Smooth muscle cell (in vitro differentiated cells): ENCODE measurements at regions not wholly inside any gene's neighbourhood (a gene's known extent, or its start where the extent isn't known, plus 50 kb on each side); places are given as distances from the start of the nearest gene placed in this dataset.

Experiments
- DNase-seq: peaks from one replicate; lab custom pipeline; 2025; ENCODE audit not compliant: unreplicated experiment; lab: John Stamatoyannopoulos, UW
- H2AFZ ChIP-seq: fragments of 200-600 bp; sonication (generic); 2 replicates; pipeline ENCODE4 v1.6.0; 2016; ENCODE audit warnings: antibody characterized with exemption, low read depth, mild to moderate bottlenecking
- H3F3A ChIP-seq: fragments of 200-600 bp; sonication (generic); 2 replicates; pipeline ENCODE4 v1.6.0; 2017; ENCODE audit warnings: antibody characterized with exemption, low read depth
- H3K27ac ChIP-seq: fragments of 200-600 bp; sonication (generic); 2 replicates; pipeline ENCODE4 v1.5.1; 2016; ENCODE audit warnings: low read depth, mild to moderate bottlenecking
- H3K27me3 ChIP-seq: fragments of 200-600 bp; sonication (generic); 2 replicates; pipeline ENCODE4 v1.6.1; 2016; ENCODE audit warnings: low read depth, mild to moderate bottlenecking
- H3K36me3 ChIP-seq: fragments of 200-600 bp; sonication (generic); 2 replicates; pipeline ENCODE4 v1.5.1; 2016; ENCODE audit warnings: low read depth
- H3K4me1 ChIP-seq: fragments of 200-600 bp; sonication (generic); 2 replicates; pipeline ENCODE4 v1.5.1; 2016; ENCODE audit warnings: low read depth
- H3K4me2 ChIP-seq: fragments of 200-600 bp; sonication (generic); 2 replicates; pipeline ENCODE4 v1.6.0; 2016; ENCODE audit warnings: mild to moderate bottlenecking
- H3K4me3 ChIP-seq: fragments of 200-600 bp; sonication (generic); 2 replicates; pipeline ENCODE4 v1.5.1; 2016; ENCODE audit warnings: mild to moderate bottlenecking
- H3K79me2 ChIP-seq: fragments of 200-600 bp; sonication (generic); 2 replicates; pipeline ENCODE4 v1.6.0; 2016; ENCODE audit warnings: low read depth, mild to moderate bottlenecking
- H3K9ac ChIP-seq: fragments of 200-600 bp; sonication (generic); 2 replicates; pipeline ENCODE4 v1.6.0; 2016; ENCODE audit warnings: low read depth
- H3K9me3 ChIP-seq: fragments of 200-600 bp; sonication (generic); replicated peaks from 2 replicates; pipeline ENCODE4 v1.5.1; 2016; ENCODE audit warnings: low read depth
- H4K20me1 ChIP-seq: fragments of 200-600 bp; sonication (generic); 2 replicates; pipeline ENCODE4 v1.6.0; 2016; ENCODE audit warnings: low read depth
- WGBS: methylation state at CpG from one replicate; pipeline ENCODE4 v1.1.7; 2016; ENCODE audit warnings: low lambda C conversion rate; 5-methylcytosine and 5-hydroxymethylcytosine counted together
- TF ChIP-seq, protein P1 (sequence below): fragments of 200-600 bp; sonication (generic); IDR thresholded peaks from 2 replicates; pipeline ENCODE4 v1.5.1; 2017; ENCODE audit warnings: borderline replicate concordance, mild to moderate bottlenecking, antibody characterized with exemption; ENCODE audit not compliant: insufficient read depth, poor library complexity, severe bottlenecking

DNA sequence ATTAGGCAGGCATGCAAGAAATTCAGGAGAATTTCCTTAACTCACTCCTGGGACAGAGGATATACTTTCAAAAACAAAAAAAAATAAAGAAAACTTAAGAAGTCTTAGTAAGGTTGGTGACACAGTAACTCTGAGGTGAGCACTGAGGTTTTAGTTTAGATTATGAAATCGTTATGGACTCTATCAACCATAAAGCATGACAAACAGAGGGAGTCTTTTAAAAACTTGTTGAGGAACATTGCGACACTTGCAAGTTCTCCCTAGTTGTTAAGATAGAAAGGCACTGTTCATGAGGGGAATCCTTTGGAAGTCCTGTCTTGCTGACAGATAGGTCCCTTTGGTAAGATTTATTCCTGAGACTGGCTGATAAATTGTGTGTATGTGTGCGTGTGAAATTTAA lies 194.3 kb upstream of the ERBB4 start:
- no peak for DNase-seq
- no peaks in the 10 kb centered on the region for H3K36me3 ChIP-seq
- no peaks in the 10 kb centered on the region for H4K20me1 ChIP-seq
- H3K27me3 ChIP-seq = no peaks in the 10 kb centered on the region
- H3K9ac ChIP-seq = no peak overlapping the region
- TF ChIP-seq, protein P1, sequence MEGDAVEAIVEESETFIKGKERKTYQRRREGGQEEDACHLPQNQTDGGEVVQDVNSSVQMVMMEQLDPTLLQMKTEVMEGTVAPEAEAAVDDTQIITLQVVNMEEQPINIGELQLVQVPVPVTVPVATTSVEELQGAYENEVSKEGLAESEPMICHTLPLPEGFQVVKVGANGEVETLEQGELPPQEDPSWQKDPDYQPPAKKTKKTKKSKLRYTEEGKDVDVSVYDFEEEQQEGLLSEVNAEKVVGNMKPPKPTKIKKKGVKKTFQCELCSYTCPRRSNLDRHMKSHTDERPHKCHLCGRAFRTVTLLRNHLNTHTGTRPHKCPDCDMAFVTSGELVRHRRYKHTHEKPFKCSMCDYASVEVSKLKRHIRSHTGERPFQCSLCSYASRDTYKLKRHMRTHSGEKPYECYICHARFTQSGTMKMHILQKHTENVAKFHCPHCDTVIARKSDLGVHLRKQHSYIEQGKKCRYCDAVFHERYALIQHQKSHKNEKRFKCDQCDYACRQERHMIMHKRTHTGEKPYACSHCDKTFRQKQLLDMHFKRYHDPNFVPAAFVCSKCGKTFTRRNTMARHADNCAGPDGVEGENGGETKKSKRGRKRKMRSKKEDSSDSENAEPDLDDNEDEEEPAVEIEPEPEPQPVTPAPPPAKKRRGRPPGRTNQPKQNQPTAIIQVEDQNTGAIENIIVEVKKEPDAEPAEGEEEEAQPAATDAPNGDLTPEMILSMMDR = no peak
- no peaks in the 10 kb centered on the region for H3F3A ChIP-seq
- no peaks in the 10 kb centered on the region for H3K4me1 ChIP-seq
- 88% methylated on average over 3 of the region's 3 CpGs for WGBS
- no peak overlapping the region for H3K4me3 ChIP-seq
- no peaks in the 10 kb centered on the region for H3K79me2 ChIP-seq
- H2AFZ ChIP-seq = no peak overlapping the region
- no peak overlapping the region for H3K27ac ChIP-seq
- no peak overlapping the region for H3K4me2 ChIP-seq
- H3K9me3 ChIP-seq = no peaks in the 10 kb centered on the region

DNA sequence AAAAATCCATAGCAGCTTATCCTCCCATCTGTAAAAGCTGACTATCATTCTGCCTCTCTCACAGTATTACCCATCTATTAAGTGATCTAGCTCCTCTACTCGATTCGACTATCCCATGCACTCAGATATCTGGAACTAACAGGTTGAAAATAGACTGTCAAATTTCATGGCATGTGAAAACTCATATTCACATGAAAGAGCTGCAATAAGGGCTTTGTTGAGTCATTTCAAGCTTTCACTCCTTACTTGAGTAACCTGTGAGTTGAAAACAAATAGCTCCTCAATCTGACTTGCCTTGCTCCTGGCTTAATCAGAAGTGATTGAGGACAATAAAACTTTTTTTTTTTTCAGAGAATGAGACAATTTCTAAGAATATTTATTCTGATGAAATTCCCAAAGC lies 192.4 kb upstream of the ERBB4 start:
- Histone ChIP-seq H3F3A (no peaks in the 10 kb centered on the region), H3K4me3 (no peak overlapping the region), H3K36me3 (no peaks in the 10 kb centered on the region), H3K4me1 (no peaks in the 10 kb centered on the region), H2AFZ (no peak overlapping the region), H3K27ac (no peak overlapping the region), H4K20me1 (no peaks in the 10 kb centered on the region), H3K27me3 (no peaks in the 10 kb centered on the region), H3K9me3 (no peaks in the 10 kb centered on the region), H3K4me2 (no peak overlapping the region), H3K9ac (no peak overlapping the region), H3K79me2 (no peaks in the 10 kb centered on the region)
- DNase-seq = no peak
- 78% methylated on average over 2 of the region's 2 CpGs for WGBS
- TF ChIP-seq, protein P1 = no peak

DNA sequence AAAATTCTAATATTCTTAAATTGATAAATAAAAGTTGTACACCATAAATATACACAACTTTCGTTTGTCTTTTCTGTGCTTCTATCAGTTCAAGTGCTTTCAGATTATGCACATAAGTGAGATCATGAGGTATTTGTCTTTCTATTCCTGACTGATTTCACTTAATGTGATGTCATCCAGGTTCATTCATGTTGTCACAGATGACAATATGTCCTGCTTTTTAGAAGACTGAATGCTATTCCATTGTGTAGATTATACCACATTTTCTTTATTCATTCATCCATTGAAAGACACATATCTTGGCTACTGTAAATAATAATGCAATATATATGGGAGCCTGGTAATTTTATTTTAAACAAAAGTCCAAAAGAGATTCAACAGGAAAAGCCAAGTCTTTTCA lies 190.1 kb upstream of the ERBB4 start:
- no peak overlapping the region for H3K27ac ChIP-seq
- TF ChIP-seq, protein P1 = no peak
- H3K9me3 ChIP-seq = no peaks in the 10 kb centered on the region
- no peaks in the 10 kb centered on the region for H4K20me1 ChIP-seq
- H3K4me3 ChIP-seq = no peak overlapping the region
- no peaks in the 10 kb centered on the region for H3K27me3 ChIP-seq
- 77% methylated on average over 1 of the region's 1 CpG for WGBS
- H3F3A ChIP-seq = no peaks in the 10 kb centered on the region
- no peak overlapping the region for H3K4me2 ChIP-seq
- H3K4me1 ChIP-seq = no peaks in the 10 kb centered on the region
- no peak for DNase-seq
- H3K79me2 ChIP-seq = no peaks in the 10 kb centered on the region
- no peak overlapping the region for H2AFZ ChIP-seq
- H3K36me3 ChIP-seq = no peaks in the 10 kb centered on the region
- H3K9ac ChIP-seq = no peak overlapping the region

DNA sequence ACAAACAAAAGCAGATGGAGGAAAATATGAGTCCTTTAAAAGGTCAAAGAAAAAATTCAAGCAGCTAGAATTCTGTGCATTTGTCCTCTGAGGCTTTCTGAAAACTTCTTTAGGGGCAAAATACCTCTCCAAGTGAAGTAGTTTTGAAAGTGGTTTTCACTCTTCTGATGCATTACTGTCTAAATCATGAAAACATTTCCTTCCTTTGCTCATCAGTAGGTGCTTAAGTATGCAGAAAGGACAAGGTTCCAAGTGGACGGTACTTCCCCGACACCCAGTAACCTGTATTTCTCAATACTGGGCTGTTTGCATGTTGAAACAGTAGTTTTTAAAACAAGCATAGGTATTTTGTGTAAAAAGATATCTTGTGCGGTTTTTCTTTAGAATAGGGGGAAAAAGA lies 189.1 kb upstream of the ERBB4 start:
- Histone ChIP-seq H3K9ac (no peak overlapping the region), H3K4me2 (no peak overlapping the region), H3K4me3 (no peak overlapping the region), H4K20me1 (no peaks in the 10 kb centered on the region), H3K79me2 (no peaks in the 10 kb centered on the region), H2AFZ (peak overlapping the region; percentile 23), H3K27me3 (no peaks in the 10 kb centered on the region), H3K36me3 (no peaks in the 10 kb centered on the region), H3F3A (no peaks in the 10 kb centered on the region), H3K9me3 (no peaks in the 10 kb centered on the region), H3K4me1 (no peaks in the 10 kb centered on the region), H3K27ac (no peak overlapping the region)
- TF ChIP-seq, protein P1 = no peak
- 98% methylated on average over 3 of the region's 3 CpGs for WGBS
- no peak for DNase-seq
